ENCODE measurements at regions not wholly inside any gene's neighbourhood (a gene's known extent, or its start where the extent isn't known, plus 50 kb on each side); places are given as distances from the start of the nearest gene placed in this dataset.

- TF ChIP-seq CTCF (conservative IDR thresholded peaks at IDR 0.05; ENCODE audit: low read depth, low read length) (no peak), EZH2 (IDR thresholded peaks at IDR 0.05; ENCODE audit: borderline replicate concordance, low read depth, low read length, poor library complexity, severe bottlenecking) (no peak)
These were observed 52.9 kb upstream of the EDA start for GRCh38 chrX:69562904-69563578.

All from A673 (cell line).